Endothelial cell of umbilical vein (primary cell): ENCODE measurements at regions not wholly inside any gene's neighbourhood (a gene's known extent, or its start where the extent isn't known, plus 50 kb on each side); places are given as distances from the start of the nearest gene placed in this dataset.

Experiments
- CTCF ChIP-seq, 2 donors: IDR thresholded peaks; 1 replicate in 1 of 2; 2 replicates in 1 of 2; pipeline ENCODE4 v1.5.1; 2011; ENCODE audit warnings: low read length in 2 of 2, mild to moderate bottlenecking in 2 of 2, moderate library complexity in 2 of 2, control low read depth in 1 of 2, inconsistent platforms in 1 of 2, low read depth in 1 of 2; ENCODE audit not compliant: insufficient read depth in 1 of 2; ENCODE audit errors: extremely low read depth in 1 of 2
- EZH2 ChIP-seq: IDR thresholded peaks from 2 replicates; pipeline ENCODE4 v1.6.1; 2012; ENCODE audit warnings: borderline replicate concordance, low read depth, mild to moderate bottlenecking, moderate library complexity, low read length, inconsistent platforms; ENCODE audit not compliant: severe bottlenecking
- FOS ChIP-seq: IDR thresholded peaks from 2 replicates; pipeline ENCODE4 v1.6.1; 2011; ENCODE audit warnings: mild to moderate bottlenecking, low read length, moderate library complexity, borderline replicate concordance; ENCODE audit not compliant: insufficient read depth
- GATA2 ChIP-seq: IDR thresholded peaks from 2 replicates; pipeline ENCODE4 v1.7.0; 2011; ENCODE audit warnings: low read depth, mild to moderate bottlenecking, moderate library complexity, mixed read lengths, low read length; ENCODE audit not compliant: insufficient read length, insufficient read depth
- JUN ChIP-seq: IDR thresholded peaks from 2 replicates; pipeline ENCODE4 v1.6.1; 2011; ENCODE audit warnings: borderline replicate concordance, low read depth; ENCODE audit not compliant: insufficient read length, insufficient read depth
- MYC ChIP-seq: IDR thresholded peaks from one replicate; pipeline ENCODE4 v1.6.1; 2011; ENCODE audit warnings: mild to moderate bottlenecking, low read depth, low read length
- POLR2A ChIP-seq: IDR thresholded peaks from 2 replicates; pipeline ENCODE4 v1.6.1; 2012; ENCODE audit warnings: low read depth, mild to moderate bottlenecking, control low read depth, low read length
- POLR2AphosphoS5 ChIP-seq: IDR thresholded peaks from 2 replicates; pipeline ENCODE4 v1.6.1; 2012; ENCODE audit warnings: low read depth, mild to moderate bottlenecking, control low read depth, low read length, moderate library complexity; ENCODE audit not compliant: insufficient read depth
- TF ChIP-seq, protein P1 (sequence below): IDR thresholded peaks from 2 replicates; pipeline ENCODE4 v1.6.1; 2011; ENCODE audit not compliant: insufficient read depth, insufficient read length

- TF ChIP-seq CTCF (IDR thresholded peaks at IDR 0.05; ENCODE audit: extremely low read depth in 1 of 2, insufficient read depth in 1 of 2, low read depth in 1 of 2, low read length in 2 of 2) (no peak), POLR2A (no peak), POLR2AphosphoS5 (no peak), GATA2 (no peak), EZH2 (no peak), JUN (no peak), MYC (no peak), FOS (no peak)
- TF ChIP-seq, protein P1, sequence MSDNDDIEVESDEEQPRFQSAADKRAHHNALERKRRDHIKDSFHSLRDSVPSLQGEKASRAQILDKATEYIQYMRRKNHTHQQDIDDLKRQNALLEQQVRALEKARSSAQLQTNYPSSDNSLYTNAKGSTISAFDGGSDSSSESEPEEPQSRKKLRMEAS, result no peak
These were observed 199.1 kb upstream of the KRR1 start for GRCh38 chr12:75710361-75711069.
